Adrenal gland (tissue), 9 donors: ENCODE measurements at regions not wholly inside any gene's neighbourhood (a gene's known extent, or its start where the extent isn't known, plus 50 kb on each side); places are given as distances from the start of the nearest gene placed in this dataset.
A peak's percentile ranks its signal among the peaks of the same experiment; 100 is the strongest.

Source experiments
- DNase-seq, 7 donors: peaks; one replicate each; pipeline ENCODE4 v3.0.0-alpha.2; 2019 to 2020
- H3K27ac ChIP-seq, 5 donors: fragments of 200-600 bp; sonication (generic) in 4 of 5; 1 replicate in 3 of 5; 2 replicates in 2 of 5; pipeline versions ENCODE4 v1.5.1 to v1.8.0; 2016 to 2020; ENCODE audit warnings: mild to moderate bottlenecking in 1 of 5
- H3K27me3 ChIP-seq: fragments of 200-600 bp; 2 replicates; pipeline ENCODE4 v1.8.0; 2021
- H3K36me3 ChIP-seq, 2 donors: fragments of 200-600 bp; replicated peaks in 1 of 2; 1 replicate in 1 of 2; 2 replicates in 1 of 2; pipeline versions ENCODE4 v1.5.1 to v1.8.0; 2018 to 2022
- H3K4me1 ChIP-seq, 2 donors: fragments of 200-600 bp; replicated peaks in 1 of 2; 1 replicate in 1 of 2; 2 replicates in 1 of 2; pipeline versions ENCODE4 v1.5.1 to v1.8.0; 2018 to 2021
- H3K4me3 ChIP-seq, 4 donors: fragments of 200-600 bp; sonication (generic) in 3 of 4; one replicate each; pipeline ENCODE4 v1.5.1; 2016 to 2018
- H3K9me3 ChIP-seq, 3 donors: fragments of 200-600 bp; sonication (generic) in 1 of 3; replicated peaks in 1 of 3; 1 replicate in 2 of 3; 2 replicates in 1 of 3; pipeline versions ENCODE4 v1.5.1 to v1.8.0; 2016 to 2021
- CTCF ChIP-seq, 6 experiments: fragments of 450-650 bp in 4 of 6; fragments of 200-600 bp in 2 of 6; sonication (generic) in 1 of 6; IDR thresholded peaks; 1 replicate in 5 of 6; 2 replicates in 1 of 6; pipeline versions ENCODE4 v1.5.1 to v1.8.0; 2016 to 2021; ENCODE audit warnings: antibody characterized with exemption in 6 of 6, mild to moderate bottlenecking in 2 of 6, moderate library complexity in 1 of 6
- POLR2A ChIP-seq, 2 donors: fragments of 450-650 bp; IDR thresholded peaks; one replicate each; pipeline ENCODE4 v1.6.1; 2017; ENCODE audit warnings: antibody characterized with exemption in 2 of 2, mild to moderate bottlenecking in 2 of 2, moderate library complexity in 1 of 2
- WGBS, 4 donors: extraction: QIAGEN DNeasy Blood & Tissue Kit in 2 of 4; methylation state at CpG; one replicate each; pipeline versions ENCODE4 v1.1.5 to v1.1.7; 2013 to 2017; 5-methylcytosine and 5-hydroxymethylcytosine counted together
- intact Hi-C, 2 donors: fragments of 100-400 bp; cut with DNase I; formaldehyde crosslinking; loops; one replicate each; pipeline versions ENCODE4 v1.14.1 to v1.15.0; 2022 to 2023
- donor health status: healthy with polysubstance abuse.
- donor health status: Bipolar disorder and iron deficiency.
- donor health status: DM: yes; HTN: yes; CAD: no.
- donor health status: DM: no; HTN: no; CAD: no.
- donor health status: DM: no; HTN: no; CAD: no.

DNA sequence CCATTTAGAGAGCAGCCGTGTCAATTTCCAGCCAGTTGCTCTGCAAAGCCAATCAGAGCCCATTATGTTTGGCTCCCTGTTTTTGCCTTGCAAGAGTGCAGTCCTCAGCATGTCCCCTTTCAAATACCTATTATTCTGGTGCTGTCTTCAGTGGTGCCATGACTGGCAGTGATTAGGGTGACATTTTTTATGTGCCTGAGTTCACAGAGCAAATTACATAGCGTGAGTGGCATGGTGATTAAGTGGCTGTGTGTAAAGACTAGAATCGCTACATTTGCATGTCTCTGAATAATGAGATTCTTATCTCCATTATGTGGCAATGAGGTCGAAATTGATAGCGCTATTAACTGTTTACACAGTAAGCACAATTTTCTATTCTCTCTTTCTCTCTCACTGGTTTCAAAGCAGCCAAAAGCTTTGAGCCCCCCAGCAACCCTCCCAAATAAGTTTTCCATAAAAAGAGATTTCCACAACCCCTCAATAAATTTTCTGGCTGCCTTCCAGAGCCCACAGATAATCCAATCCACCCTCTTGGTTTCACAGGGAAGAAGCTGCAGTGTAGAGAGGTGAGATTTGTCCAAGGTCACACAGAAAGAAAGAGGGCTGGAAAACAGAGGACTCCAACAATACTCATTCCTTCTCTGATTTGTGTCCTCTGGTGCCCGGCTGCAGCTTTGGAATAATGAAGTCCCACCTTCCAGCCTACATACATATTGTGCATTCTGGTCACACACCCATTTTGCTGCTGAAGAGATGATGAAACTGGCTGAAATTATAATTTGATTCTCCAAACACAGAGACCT, 58.8 kb upstream of the NUDT4 start:
- no peaks in the 10 kb centered on the region for H3K9me3 ChIP-seq
- intact Hi-C loops, result no loop called here
- WGBS, 4 donors, result 52 to 65% (median 62%) methylated on average over 6 of the region's 6 CpGs
- no peaks in the 10 kb centered on the region for H3K27me3 ChIP-seq
- peak in 1 of 7 donors; percentile 18 for DNase-seq
- H3K36me3 ChIP-seq, result no peaks in the 10 kb centered on the region
- peaks cover 0 to 14% of the 10 kb centered on the region in 2 donors for H3K4me1 ChIP-seq
- H3K4me3 ChIP-seq, result no peak overlapping the region
- no peak for TF ChIP-seq CTCF (IDR thresholded peaks at IDR 0.05)
- TF ChIP-seq POLR2A (IDR thresholded peaks at IDR 0.05), result no peak
- H3K27ac ChIP-seq, result peak overlapping the region in 1 of 5 donors; percentile 45

DNA sequence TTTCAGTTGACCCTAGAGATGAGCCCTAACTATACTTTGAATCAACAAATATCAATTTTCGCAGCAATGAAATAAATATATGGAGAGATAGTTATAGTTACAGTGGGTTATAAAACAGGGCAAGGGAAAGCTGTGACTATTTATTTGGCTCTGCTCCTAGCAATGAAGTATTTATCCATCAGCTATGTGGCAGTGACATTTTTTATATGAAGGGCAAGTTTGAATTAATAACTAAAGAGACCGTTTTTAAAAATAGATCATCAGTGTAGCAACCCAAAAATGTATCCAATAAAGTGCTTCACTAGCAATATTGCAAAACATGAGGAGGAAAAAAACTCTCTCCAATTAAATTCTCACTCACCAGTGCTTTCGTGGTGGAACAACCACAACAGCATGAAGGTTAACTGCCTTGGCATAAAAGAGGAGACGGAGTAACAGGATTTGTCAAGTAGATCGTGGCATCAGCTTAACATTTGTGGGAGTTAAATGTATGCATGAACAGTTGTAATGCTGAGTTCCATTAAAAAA, 58.1 kb upstream of the NUDT4 start:
- peaks cover 0 to 14% of the 10 kb centered on the region in 2 donors for H3K4me1 ChIP-seq
- peak in 1 of 7 donors; percentile 6 for DNase-seq
- no peaks in the 10 kb centered on the region for H3K9me3 ChIP-seq
- no peak for TF ChIP-seq CTCF (IDR thresholded peaks at IDR 0.05)
- no peak for TF ChIP-seq POLR2A (IDR thresholded peaks at IDR 0.05)
- no peak overlapping the region for H3K4me3 ChIP-seq
- H3K27me3 ChIP-seq, result no peaks in the 10 kb centered on the region
- intact Hi-C loops, result no loop called here
- H3K27ac ChIP-seq, result peak overlapping the region in 1 of 5 donors; percentile 45
- H3K36me3 ChIP-seq, result no peaks in the 10 kb centered on the region
- WGBS, 4 donors, result 42 to 56% (median 47%) methylated on average over 5 of the region's 5 CpGs

DNA sequence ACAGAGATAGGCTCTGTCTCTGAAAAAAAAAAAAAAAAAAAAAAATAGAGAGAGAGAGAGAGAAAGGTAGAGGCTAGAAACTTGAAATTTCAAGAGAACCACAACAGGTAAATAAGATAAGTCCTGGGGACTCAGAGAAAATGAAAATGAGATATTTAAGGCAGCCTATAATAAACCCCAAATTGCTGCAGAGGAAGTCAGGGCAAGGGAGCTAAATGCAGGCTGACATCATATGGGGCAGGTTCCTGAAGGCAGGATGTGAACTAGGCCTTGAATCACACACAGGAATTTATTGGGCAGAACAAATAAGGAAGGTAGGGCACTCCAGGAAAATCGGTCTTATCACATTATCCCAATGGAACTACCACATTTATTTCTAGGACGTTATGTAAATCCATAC, 54.9 kb upstream of the NUDT4 start:
- Histone ChIP-seq H3K27ac (no peak overlapping the region), H3K4me3 (no peak overlapping the region), H3K4me1 (peaks cover 0 to 14% of the 10 kb centered on the region in 2 donors), H3K27me3 (no peaks in the 10 kb centered on the region), H3K9me3 (no peaks in the 10 kb centered on the region), H3K36me3 (no peaks in the 10 kb centered on the region)
- intact Hi-C loops, result no loop called here
- no peak for TF ChIP-seq POLR2A (IDR thresholded peaks at IDR 0.05)
- no peak for TF ChIP-seq CTCF (IDR thresholded peaks at IDR 0.05)
- no peak for DNase-seq
- 69 to 83% (median 74%) methylated on average over 2 of the region's 2 CpGs for WGBS, 4 donors

- TF ChIP-seq CTCF (IDR thresholded peaks at IDR 0.05) (no peak), POLR2A (IDR thresholded peaks at IDR 0.05) (no peak)
- H3K27me3 ChIP-seq, result no peaks in the 10 kb centered on the region
- H3K9me3 ChIP-seq, result no peaks in the 10 kb centered on the region
- intact Hi-C loops, result no loop called here
- peak in 2 of 7 donors; percentile 7 to 16 for DNase-seq
- WGBS, 4 donors, result 59 to 73% (median 64%) methylated on average over 5 of the region's 5 CpGs
- H3K27ac ChIP-seq, result no peak overlapping the region
- H3K4me3 ChIP-seq, result no peak overlapping the region
- H3K4me1 ChIP-seq, result peaks cover 0 to 13% of the 10 kb centered on the region in 2 donors
- H3K36me3 ChIP-seq, result no peaks in the 10 kb centered on the region
Observed at GRCh38 chr12:93323625-93324329, 53.9 kb upstream of the NUDT4 start.
